Adrenal gland (tissue), 9 donors: ENCODE measurements at regions not wholly inside any gene's neighbourhood (a gene's known extent, or its start where the extent isn't known, plus 50 kb on each side); places are given as distances from the start of the nearest gene placed in this dataset.

Experiments used
- DNase-seq, 7 donors: peaks; one replicate each; pipeline ENCODE4 v3.0.0-alpha.2; 2019 to 2020
- H3K27ac ChIP-seq, 5 donors: fragments of 200-600 bp; sonication (generic) in 4 of 5; 1 replicate in 3 of 5; 2 replicates in 2 of 5; pipeline versions ENCODE4 v1.5.1 to v1.8.0; 2016 to 2020; ENCODE audit warnings: mild to moderate bottlenecking in 1 of 5
- H3K27me3 ChIP-seq: fragments of 200-600 bp; 2 replicates; pipeline ENCODE4 v1.8.0; 2021
- H3K36me3 ChIP-seq, 2 donors: fragments of 200-600 bp; replicated peaks in 1 of 2; 1 replicate in 1 of 2; 2 replicates in 1 of 2; pipeline versions ENCODE4 v1.5.1 to v1.8.0; 2018 to 2022
- H3K4me1 ChIP-seq, 2 donors: fragments of 200-600 bp; replicated peaks in 1 of 2; 1 replicate in 1 of 2; 2 replicates in 1 of 2; pipeline versions ENCODE4 v1.5.1 to v1.8.0; 2018 to 2021
- H3K4me3 ChIP-seq, 4 donors: fragments of 200-600 bp; sonication (generic) in 3 of 4; one replicate each; pipeline ENCODE4 v1.5.1; 2016 to 2018
- H3K9me3 ChIP-seq, 3 donors: fragments of 200-600 bp; sonication (generic) in 1 of 3; replicated peaks in 1 of 3; 1 replicate in 2 of 3; 2 replicates in 1 of 3; pipeline versions ENCODE4 v1.5.1 to v1.8.0; 2016 to 2021
- POLR2A ChIP-seq, 2 donors: fragments of 450-650 bp; IDR thresholded peaks; one replicate each; pipeline ENCODE4 v1.6.1; 2017; ENCODE audit warnings: antibody characterized with exemption in 2 of 2, mild to moderate bottlenecking in 2 of 2, moderate library complexity in 1 of 2
- WGBS, 4 donors: extraction: QIAGEN DNeasy Blood & Tissue Kit in 2 of 4; methylation state at CpG; one replicate each; pipeline versions ENCODE4 v1.1.5 to v1.1.7; 2013 to 2017; 5-methylcytosine and 5-hydroxymethylcytosine counted together
- intact Hi-C, 2 donors: fragments of 100-400 bp; cut with DNase I; formaldehyde crosslinking; loops; one replicate each; pipeline versions ENCODE4 v1.14.1 to v1.15.0; 2022 to 2023
- TF ChIP-seq, protein P1 (sequence below), 6 experiments: fragments of 450-650 bp in 4 of 6; fragments of 200-600 bp in 2 of 6; sonication (generic) in 1 of 6; IDR thresholded peaks; 1 replicate in 5 of 6; 2 replicates in 1 of 6; pipeline versions ENCODE4 v1.5.1 to v1.8.0; 2016 to 2021; ENCODE audit warnings: antibody characterized with exemption in 6 of 6, mild to moderate bottlenecking in 2 of 6, moderate library complexity in 1 of 6
- donor health status: healthy with polysubstance abuse.
- donor health status: Bipolar disorder and iron deficiency.
- donor health status: DM: yes; HTN: yes; CAD: no.
- donor health status: DM: no; HTN: no; CAD: no.
- donor health status: DM: no; HTN: no; CAD: no.

DNA sequence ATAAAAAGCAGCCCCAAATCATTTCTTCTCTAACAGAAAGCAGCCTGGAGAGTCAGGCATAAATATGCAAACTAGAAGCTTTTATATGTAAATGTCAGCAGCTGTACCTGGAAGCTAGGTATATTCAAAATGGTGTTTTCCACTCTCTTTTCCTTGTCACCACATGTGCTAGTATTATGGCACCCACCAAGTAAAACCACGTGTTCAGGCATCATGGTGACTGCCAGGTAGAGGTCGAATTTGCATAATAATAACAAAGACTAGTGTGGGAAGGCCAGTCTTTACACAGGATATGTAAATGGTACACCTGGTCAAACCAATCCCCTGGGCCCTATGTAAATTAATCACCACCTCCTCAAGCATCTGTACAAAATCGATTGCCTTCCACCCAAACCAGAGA lies 124.0 kb downstream of the MMUT start:
- Histone ChIP-seq H3K27ac (no peak overlapping the region), H3K36me3 (no peaks in the 10 kb centered on the region), H3K4me3 (no peak overlapping the region), H3K4me1 (no peaks in the 10 kb centered on the region), H3K27me3 (no peaks in the 10 kb centered on the region), H3K9me3 (no peaks in the 10 kb centered on the region)
- intact Hi-C loops: no loop called here
- DNase-seq: no peak
- WGBS, 4 donors: 65 to 76% (median 73%) methylated on average over 3 of the region's 3 CpGs
- TF ChIP-seq POLR2A (IDR thresholded peaks at IDR 0.05): no peak
- TF ChIP-seq, protein P1, sequence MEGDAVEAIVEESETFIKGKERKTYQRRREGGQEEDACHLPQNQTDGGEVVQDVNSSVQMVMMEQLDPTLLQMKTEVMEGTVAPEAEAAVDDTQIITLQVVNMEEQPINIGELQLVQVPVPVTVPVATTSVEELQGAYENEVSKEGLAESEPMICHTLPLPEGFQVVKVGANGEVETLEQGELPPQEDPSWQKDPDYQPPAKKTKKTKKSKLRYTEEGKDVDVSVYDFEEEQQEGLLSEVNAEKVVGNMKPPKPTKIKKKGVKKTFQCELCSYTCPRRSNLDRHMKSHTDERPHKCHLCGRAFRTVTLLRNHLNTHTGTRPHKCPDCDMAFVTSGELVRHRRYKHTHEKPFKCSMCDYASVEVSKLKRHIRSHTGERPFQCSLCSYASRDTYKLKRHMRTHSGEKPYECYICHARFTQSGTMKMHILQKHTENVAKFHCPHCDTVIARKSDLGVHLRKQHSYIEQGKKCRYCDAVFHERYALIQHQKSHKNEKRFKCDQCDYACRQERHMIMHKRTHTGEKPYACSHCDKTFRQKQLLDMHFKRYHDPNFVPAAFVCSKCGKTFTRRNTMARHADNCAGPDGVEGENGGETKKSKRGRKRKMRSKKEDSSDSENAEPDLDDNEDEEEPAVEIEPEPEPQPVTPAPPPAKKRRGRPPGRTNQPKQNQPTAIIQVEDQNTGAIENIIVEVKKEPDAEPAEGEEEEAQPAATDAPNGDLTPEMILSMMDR (IDR thresholded peaks at IDR 0.05): no peak

GRCh38 chr6:49336514-49337131 lies 126.4 kb downstream of the MMUT start:
- Histone ChIP-seq H3K36me3 (no peaks in the 10 kb centered on the region), H3K27ac (no peak overlapping the region), H3K4me1 (no peaks in the 10 kb centered on the region), H3K9me3 (no peaks in the 10 kb centered on the region), H3K4me3 (no peak overlapping the region), H3K27me3 (no peaks in the 10 kb centered on the region)
- intact Hi-C loops: no loop called here
- 38 to 48% (median 45%) methylated on average over 6 of the region's 6 CpGs for WGBS, 4 donors
- DNase-seq: no peak
- TF ChIP-seq POLR2A (IDR thresholded peaks at IDR 0.05): no peak
- TF ChIP-seq, protein P1 (IDR thresholded peaks at IDR 0.05): no peak

GRCh38 chr6:49333345-49334125 lies 129.5 kb downstream of the MMUT start:
- TF ChIP-seq POLR2A (IDR thresholded peaks at IDR 0.05): no peak
- TF ChIP-seq, protein P1 (IDR thresholded peaks at IDR 0.05): no peak
- no peak for DNase-seq
- Histone ChIP-seq H3K27ac (no peak overlapping the region), H3K4me1 (no peaks in the 10 kb centered on the region), H3K9me3 (no peaks in the 10 kb centered on the region), H3K36me3 (no peaks in the 10 kb centered on the region), H3K4me3 (no peak overlapping the region), H3K27me3 (no peaks in the 10 kb centered on the region)
- WGBS, 4 donors: 64 to 77% (median 70%) methylated on average over 4 of the region's 4 CpGs
- intact Hi-C loops: no loop called here

- no peak for DNase-seq
- Histone ChIP-seq H3K27me3 (no peaks in the 10 kb centered on the region), H3K9me3 (no peaks in the 10 kb centered on the region), H3K4me3 (no peak overlapping the region), H3K27ac (no peak overlapping the region), H3K36me3 (no peaks in the 10 kb centered on the region), H3K4me1 (no peaks in the 10 kb centered on the region)
- 61 to 85% (median 66%) methylated on average over 1 of the region's 1 CpG for WGBS, 4 donors
- TF ChIP-seq, protein P1 (IDR thresholded peaks at IDR 0.05): no peak
- no peak for TF ChIP-seq POLR2A (IDR thresholded peaks at IDR 0.05)
- intact Hi-C loops: no loop called here
Observed at GRCh38 chr6:49332781-49333180, 130.3 kb downstream of the MMUT start.
